Mesendoderm (in vitro differentiated cells): ENCODE measurements at regions not wholly inside any gene's neighbourhood (a gene's known extent, or its start where the extent isn't known, plus 50 kb on each side); places are given as distances from the start of the nearest gene placed in this dataset.
A peak's percentile ranks its signal among the peaks of the same experiment; 100 is the strongest.

Experiments used
- DNase-seq: peaks from one replicate; pipeline ENCODE4 v3.0.0; 2013
- H2AK5ac ChIP-seq: 2 replicates; pipeline ENCODE4 v1.6.1; 2013; ENCODE audit warnings: low read length, inconsistent platforms
- H2BK120ac ChIP-seq: 2 replicates; pipeline ENCODE4 v1.6.1; 2013; ENCODE audit warnings: low read depth, mild to moderate bottlenecking, low read length, moderate library complexity, mixed read lengths
- H2BK15ac ChIP-seq: replicated peaks from 2 replicates; pipeline ENCODE4 v1.6.1; 2013; ENCODE audit warnings: low read depth, mild to moderate bottlenecking, moderate library complexity
- H2BK5ac ChIP-seq: 2 replicates; pipeline ENCODE4 v1.6.1; 2013; ENCODE audit warnings: low read length, inconsistent platforms
- H3K18ac ChIP-seq: 2 replicates; pipeline ENCODE4 v1.6.1; 2013; ENCODE audit warnings: mild to moderate bottlenecking, low read length, mixed read lengths
- H3K23ac ChIP-seq: one replicate; pipeline ENCODE4 v1.6.1; 2013; ENCODE audit warnings: low read length
- H3K27ac ChIP-seq: 2 replicates; pipeline ENCODE4 v1.5.1; 2013; ENCODE audit warnings: low read depth, mild to moderate bottlenecking, inconsistent platforms, low read length, moderate library complexity
- H3K27me3 ChIP-seq: 2 replicates; pipeline ENCODE4 v1.6.1; 2013; ENCODE audit warnings: low read length, control low read depth, mild to moderate bottlenecking, inconsistent platforms; ENCODE audit not compliant: insufficient read depth, poor library complexity
- H3K36me3 ChIP-seq: 2 replicates; pipeline ENCODE4 v1.6.1; 2013; ENCODE audit warnings: low read length, inconsistent platforms; ENCODE audit not compliant: control insufficient read depth, insufficient read depth
- H3K4ac ChIP-seq: one replicate; pipeline ENCODE4 v1.6.1; 2013; ENCODE audit warnings: low read depth, mild to moderate bottlenecking, low read length, moderate library complexity
- H3K4me1 ChIP-seq: 2 replicates; pipeline ENCODE4 v1.6.1; 2013; ENCODE audit warnings: low read depth, low read length, inconsistent platforms; ENCODE audit not compliant: control insufficient read depth
- H3K4me2 ChIP-seq: 2 replicates; pipeline ENCODE4 v1.6.1; 2013; ENCODE audit warnings: low read length
- H3K4me3 ChIP-seq: 2 replicates; pipeline ENCODE4 v1.5.1; 2013; ENCODE audit warnings: mild to moderate bottlenecking, low read length
- H3K56ac ChIP-seq: one replicate; pipeline ENCODE4 v1.6.1; 2013; ENCODE audit warnings: low read length
- H3K79me1 ChIP-seq: 2 replicates; pipeline ENCODE4 v1.6.1; 2013; ENCODE audit warnings: low read length, inconsistent platforms
- H3K79me2 ChIP-seq: 2 replicates; pipeline ENCODE4 v1.6.1; 2013; ENCODE audit warnings: mild to moderate bottlenecking, low read length; ENCODE audit not compliant: control insufficient read depth, insufficient read depth
- H3K9ac ChIP-seq: 2 replicates; pipeline ENCODE4 v1.6.1; 2013; ENCODE audit warnings: low read length, inconsistent platforms
- H4K5ac ChIP-seq: one replicate; pipeline ENCODE4 v1.6.1; 2013; ENCODE audit warnings: low read length
- H4K8ac ChIP-seq: one replicate; pipeline ENCODE4 v1.6.1; 2013; ENCODE audit warnings: low read depth, mild to moderate bottlenecking, control low read depth, low read length, moderate library complexity
- WGBS: extraction: QIAGEN DNeasy Blood & Tissue Kit; methylation state at CpG from one replicate; pipeline ENCODE4 v1.1.7; 2013; ENCODE audit warnings: low lambda C conversion rate, missing lambda C conversion rate; ENCODE audit not compliant: insufficient coverage; ENCODE audit errors: extremely low coverage; 5-methylcytosine and 5-hydroxymethylcytosine counted together

DNA sequence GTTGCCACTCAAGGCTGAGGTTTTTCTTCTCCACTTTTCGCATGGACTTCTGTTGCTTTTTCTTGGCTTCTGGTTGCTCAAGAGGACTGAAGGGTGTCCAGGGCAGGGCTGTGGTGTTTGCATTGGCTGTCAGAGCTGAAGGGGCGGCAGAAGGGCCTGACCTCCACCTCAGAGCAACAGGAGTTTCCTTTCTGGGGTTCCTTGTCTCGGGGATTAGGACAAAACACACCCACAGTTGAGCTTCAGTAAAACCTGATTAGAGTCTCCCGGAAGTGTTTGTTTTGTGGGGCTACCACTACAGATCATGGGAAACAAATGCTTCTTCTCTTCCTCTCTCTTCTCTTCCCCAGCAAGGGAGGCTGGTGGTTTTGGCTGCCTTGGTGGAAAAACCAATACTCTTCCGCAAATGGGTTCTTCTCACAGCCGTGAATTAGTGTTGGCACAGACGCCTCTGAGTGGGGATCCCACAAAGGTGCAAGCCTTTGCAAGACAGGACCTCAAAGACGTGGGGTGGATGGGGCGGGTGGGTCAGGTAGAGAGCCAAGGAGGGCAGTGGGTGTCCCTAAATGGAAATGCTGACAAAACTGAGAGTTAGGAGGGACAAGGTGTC, 317.7 kb upstream of the TBX3 start:
- no CpG with 5 or more reads among the region's 9 CpGs for WGBS

GRCh38 chr12:115000038-115000437, 316.1 kb upstream of the TBX3 start:
- Histone ChIP-seq H2AK5ac (no peak overlapping the region), H3K27ac (no peak overlapping the region), H3K9ac (no peak overlapping the region), H4K8ac (no peak overlapping the region), H3K4me2 (no peak overlapping the region), H3K79me1 (no peaks in the 10 kb centered on the region), H3K23ac (no peak overlapping the region), H4K5ac (no peak overlapping the region), H3K4me3 (no peak overlapping the region), H3K18ac (no peak overlapping the region), H3K4me1 (no peaks in the 10 kb centered on the region), H3K56ac (no peak overlapping the region), H3K4ac (no peak overlapping the region), H3K27me3 (no peaks in the 10 kb centered on the region), H2BK5ac (no peak overlapping the region), H3K36me3 (no peaks in the 10 kb centered on the region), H3K79me2 (no peaks in the 10 kb centered on the region), H2BK120ac (no peak overlapping the region), H2BK15ac (no peak overlapping the region)
- peak; percentile 72 for DNase-seq
- no CpG with 5 or more reads among the region's 4 CpGs for WGBS

More for the DNA sequence above, 317.7 kb upstream of the TBX3 start:
- Histone ChIP-seq H2BK5ac (no peak overlapping the region), H3K9ac (no peak overlapping the region), H2BK15ac (no peak overlapping the region), H3K56ac (no peak overlapping the region), H3K18ac (no peak overlapping the region), H3K4ac (no peak overlapping the region), H3K4me1 (no peaks in the 10 kb centered on the region), H2AK5ac (no peak overlapping the region), H3K4me2 (no peak overlapping the region), H3K27me3 (no peaks in the 10 kb centered on the region), H4K5ac (no peak overlapping the region), H3K23ac (no peak overlapping the region), H3K36me3 (no peaks in the 10 kb centered on the region), H3K79me1 (no peaks in the 10 kb centered on the region), H3K4me3 (no peak overlapping the region), H2BK120ac (no peak overlapping the region), H4K8ac (no peak overlapping the region), H3K79me2 (no peaks in the 10 kb centered on the region), H3K27ac (no peak overlapping the region)
- DNase-seq = no peak

GRCh38 chr12:114998750-114999128, 314.8 kb upstream of the TBX3 start:
- no peak overlapping the region for H3K18ac ChIP-seq
- no peaks in the 10 kb centered on the region for H3K79me1 ChIP-seq
- no peak overlapping the region for H4K8ac ChIP-seq
- no peak for DNase-seq
- no peak overlapping the region for H3K4ac ChIP-seq
- H2AK5ac ChIP-seq = no peak overlapping the region
- H4K5ac ChIP-seq = no peak overlapping the region
- WGBS = no CpG with 5 or more reads among the region's 3 CpGs
- H3K23ac ChIP-seq = no peak overlapping the region
- H2BK5ac ChIP-seq = no peak overlapping the region
- no peaks in the 10 kb centered on the region for H3K36me3 ChIP-seq
- no peak overlapping the region for H3K4me2 ChIP-seq
- H3K9ac ChIP-seq = no peak overlapping the region
- H3K27me3 ChIP-seq = no peaks in the 10 kb centered on the region
- no peak overlapping the region for H2BK120ac ChIP-seq
- peak overlapping the region; percentile 43 for H2BK15ac ChIP-seq
- H3K56ac ChIP-seq = no peak overlapping the region
- no peaks in the 10 kb centered on the region for H3K79me2 ChIP-seq
- H3K27ac ChIP-seq = no peak overlapping the region
- H3K4me1 ChIP-seq = no peaks in the 10 kb centered on the region
- no peak overlapping the region for H3K4me3 ChIP-seq

DNA sequence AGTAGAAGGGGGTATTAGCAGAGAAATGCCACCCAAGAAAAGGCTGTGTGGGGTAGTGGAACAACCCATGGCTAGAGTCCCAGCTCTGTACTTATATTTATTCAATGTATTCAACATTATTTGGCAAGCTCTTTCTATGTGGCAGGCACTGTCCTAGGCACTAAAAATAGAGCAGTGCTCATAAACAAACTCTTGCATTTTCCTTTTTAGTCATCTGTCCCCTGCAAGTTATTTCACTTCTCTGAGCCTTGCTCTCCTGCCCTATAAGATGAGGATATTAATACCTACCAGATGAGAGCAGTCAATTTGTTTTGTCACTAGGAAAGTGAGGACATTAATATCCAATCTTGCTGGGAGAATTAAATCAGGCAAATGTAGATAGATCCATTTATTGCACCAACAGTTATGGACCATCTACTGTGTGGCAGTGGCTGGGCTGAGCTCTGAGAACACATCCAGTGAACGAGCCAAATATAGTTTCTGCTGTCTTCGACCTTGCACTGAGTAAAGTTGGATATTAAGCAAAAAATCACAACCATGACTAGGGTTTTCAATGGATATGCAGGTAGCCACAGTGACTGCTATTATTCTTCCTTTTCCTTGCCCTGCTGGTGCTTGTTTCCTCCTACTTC, 314.3 kb upstream of the TBX3 start:
- no peak overlapping the region for H3K18ac ChIP-seq
- H2AK5ac ChIP-seq = no peak overlapping the region
- no peak overlapping the region for H2BK120ac ChIP-seq
- H3K79me1 ChIP-seq = no peaks in the 10 kb centered on the region
- H3K27ac ChIP-seq = no peak overlapping the region
- H3K36me3 ChIP-seq = no peaks in the 10 kb centered on the region
- no peaks in the 10 kb centered on the region for H3K27me3 ChIP-seq
- peak overlapping the region; percentile 43 for H2BK15ac ChIP-seq
- no peak overlapping the region for H3K4me2 ChIP-seq
- no peak overlapping the region for H3K23ac ChIP-seq
- H3K9ac ChIP-seq = no peak overlapping the region
- no peak overlapping the region for H3K4ac ChIP-seq
- H2BK5ac ChIP-seq = no peak overlapping the region
- H4K5ac ChIP-seq = no peak overlapping the region
- H3K4me1 ChIP-seq = no peaks in the 10 kb centered on the region
- WGBS = no CpG with 5 or more reads among the region's 2 CpGs
- no peak overlapping the region for H3K56ac ChIP-seq
- no peak for DNase-seq
- no peak overlapping the region for H4K8ac ChIP-seq
- no peaks in the 10 kb centered on the region for H3K79me2 ChIP-seq
- no peak overlapping the region for H3K4me3 ChIP-seq

- H3K56ac ChIP-seq = no peak overlapping the region
- no peak overlapping the region for H3K4me2 ChIP-seq
- no peaks in the 10 kb centered on the region for H3K79me1 ChIP-seq
- H3K18ac ChIP-seq = no peak overlapping the region
- no peak overlapping the region for H2BK5ac ChIP-seq
- DNase-seq = no peak
- no CpG with 5 or more reads among the region's 5 CpGs for WGBS
- H3K4ac ChIP-seq = no peak overlapping the region
- H4K5ac ChIP-seq = no peak overlapping the region
- H3K36me3 ChIP-seq = no peaks in the 10 kb centered on the region
- no peak overlapping the region for H2BK15ac ChIP-seq
- H3K9ac ChIP-seq = no peak overlapping the region
- no peaks in the 10 kb centered on the region for H3K27me3 ChIP-seq
- no peak overlapping the region for H3K4me3 ChIP-seq
- H3K4me1 ChIP-seq = no peaks in the 10 kb centered on the region
- no peak overlapping the region for H3K27ac ChIP-seq
- no peak overlapping the region for H3K23ac ChIP-seq
- H2BK120ac ChIP-seq = no peak overlapping the region
- H3K79me2 ChIP-seq = no peaks in the 10 kb centered on the region
- no peak overlapping the region for H2AK5ac ChIP-seq
- no peak overlapping the region for H4K8ac ChIP-seq
Measured at GRCh38 chr12:114996382-114996781, 312.4 kb upstream of the TBX3 start.

- Histone ChIP-seq H4K8ac (no peak overlapping the region), H3K4me1 (no peaks in the 10 kb centered on the region), H2BK120ac (no peak overlapping the region), H3K4me2 (no peak overlapping the region), H4K5ac (no peak overlapping the region), H3K27me3 (no peaks in the 10 kb centered on the region), H3K36me3 (no peaks in the 10 kb centered on the region), H3K56ac (no peak overlapping the region), H3K18ac (no peak overlapping the region), H3K4ac (no peak overlapping the region), H2BK5ac (no peak overlapping the region), H3K27ac (no peak overlapping the region), H3K9ac (no peak overlapping the region), H3K23ac (no peak overlapping the region), H2AK5ac (no peak overlapping the region), H3K79me1 (no peaks in the 10 kb centered on the region), H2BK15ac (no peak overlapping the region), H3K79me2 (no peaks in the 10 kb centered on the region), H3K4me3 (no peak overlapping the region)
- DNase-seq = peak; percentile 8
- WGBS = no CpG with 5 or more reads among the region's 2 CpGs
Measured at GRCh38 chr12:114995891-114996290, 311.9 kb upstream of the TBX3 start.
